GM23338 (cell line): ENCODE measurements at regions not wholly inside any gene's neighbourhood (a gene's known extent, or its start where the extent isn't known, plus 50 kb on each side); places are given as distances from the start of the nearest gene placed in this dataset.
"Not testable (repeated sequence)": the region's sequence is repeated elsewhere in the genome, so short reads cannot be mapped to it uniquely, and the experiment has no call there.

Source experiments
- ATAC-seq: fragments of 200-7000 bp; cut with Tn5 transposase; 3 replicates; pipeline ENCODE4 v1.9.1; 2020
- DNase-seq: peaks from one replicate; pipeline ENCODE4 v3.0.0-alpha.2; 2015; ENCODE audit warnings: low spot score
- H2AFZ ChIP-seq: fragments of 200-600 bp; sonication (generic); 2 replicates; pipeline ENCODE4 v1.8.0; 2016; ENCODE audit warnings: antibody characterized with exemption, mild to moderate bottlenecking, moderate library complexity
- H3F3A ChIP-seq: fragments of 200-600 bp; sonication (generic); replicated peaks from 2 replicates; pipeline ENCODE4 v1.8.0; 2017; ENCODE audit warnings: antibody characterized with exemption, mixed run types, low read depth
- H3K27ac ChIP-seq: fragments of 200-600 bp; sonication (generic); 2 replicates; pipeline ENCODE4 v1.6.1; 2016; ENCODE audit warnings: low read depth
- H3K27me3 ChIP-seq: fragments of 200-600 bp; sonication (generic); 2 replicates; pipeline ENCODE4 v1.8.0; 2016; ENCODE audit warnings: mild to moderate bottlenecking, mixed run types, moderate library complexity; ENCODE audit not compliant: insufficient read depth
- H3K36me3 ChIP-seq: fragments of 200-600 bp; sonication (generic); 2 replicates; pipeline ENCODE4 v1.8.0; 2016; ENCODE audit warnings: mild to moderate bottlenecking; ENCODE audit not compliant: insufficient read depth
- H3K4me1 ChIP-seq: fragments of 200-600 bp; sonication (generic); 2 replicates; pipeline ENCODE4 v1.8.0; 2016; ENCODE audit warnings: mild to moderate bottlenecking, moderate library complexity; ENCODE audit not compliant: insufficient read depth
- H3K4me2 ChIP-seq: fragments of 200-600 bp; sonication (generic); 2 replicates; pipeline ENCODE4 v1.7.1; 2017; ENCODE audit warnings: mixed run types
- H3K4me3 ChIP-seq: fragments of 200-600 bp; sonication (generic); 2 replicates; pipeline ENCODE4 v1.6.1; 2016; ENCODE audit warnings: mixed run types
- H3K79me2 ChIP-seq: fragments of 200-600 bp; sonication (generic); replicated peaks from 2 replicates; pipeline ENCODE4 v1.8.0; 2017; ENCODE audit warnings: mild to moderate bottlenecking; ENCODE audit not compliant: insufficient read depth
- H3K9me2 ChIP-seq: fragments of 200-600 bp; sonication (generic); 2 replicates; pipeline ENCODE4 v1.8.0; 2017; ENCODE audit not compliant: insufficient read depth
- H4K20me1 ChIP-seq: fragments of 200-600 bp; sonication (generic); replicated peaks from 2 replicates; pipeline ENCODE4 v1.8.0; 2017; ENCODE audit warnings: mild to moderate bottlenecking; ENCODE audit not compliant: insufficient read depth
- H3K27ac Mint-ChIP-seq: 2 replicates; pipeline ENCODE4 v1.8.0; 2020; ENCODE audit warnings: inconsistent platforms, mild to moderate bottlenecking, moderate library complexity, mixed read lengths
- H3K27me3 Mint-ChIP-seq: 3 replicates; pipeline ENCODE4 v1.8.0; 2022; ENCODE audit warnings: low read depth, mild to moderate bottlenecking, moderate library complexity, mixed read lengths, inconsistent platforms; ENCODE audit not compliant: insufficient read depth, poor library complexity
- H3K36me3 Mint-ChIP-seq: 3 replicates; pipeline ENCODE4 v1.8.0; 2021; ENCODE audit warnings: low read depth, mild to moderate bottlenecking, inconsistent platforms, moderate library complexity, mixed read lengths
- H3K4me1 Mint-ChIP-seq: 3 replicates; pipeline ENCODE4 v1.8.0; 2020; ENCODE audit warnings: mild to moderate bottlenecking, inconsistent platforms, mixed read lengths
- H3K4me3 Mint-ChIP-seq: 3 replicates; pipeline ENCODE4 v1.8.0; 2021; ENCODE audit warnings: moderate library complexity, mild to moderate bottlenecking, inconsistent platforms, mixed read lengths
- H3K9me3 Mint-ChIP-seq: 3 replicates; pipeline ENCODE4 v1.8.0; 2020; ENCODE audit warnings: moderate library complexity, mild to moderate bottlenecking, inconsistent platforms, mixed read lengths
- CREB1 ChIP-seq: fragments of 250-450 bp; sonication (Bioruptor Pico); IDR thresholded peaks from 2 replicates; pipeline ENCODE4 v1.5.0; 2020; ENCODE audit warnings: low read depth, mild to moderate bottlenecking, moderate library complexity
- ETS1 ChIP-seq: IDR thresholded peaks from 2 replicates; pipeline ENCODE4 v1.6.1; 2016; ENCODE audit warnings: antibody characterized with exemption
- EZH2 ChIP-seq: fragments of 200-600 bp; sonication (generic); IDR thresholded peaks from one replicate; pipeline ENCODE4 v1.8.0; 2017; ENCODE audit warnings: antibody characterized with exemption, mild to moderate bottlenecking, low read depth; ENCODE audit not compliant: unreplicated experiment
- EZH2phosphoT487 ChIP-seq: fragments of 200-600 bp; sonication (generic); IDR thresholded peaks from one replicate; pipeline ENCODE4 v1.8.1; 2018; ENCODE audit warnings: antibody characterized with exemption; ENCODE audit not compliant: unreplicated experiment
- NANOG ChIP-seq: IDR thresholded peaks from 2 replicates; pipeline ENCODE4 v1.6.1; 2016; ENCODE audit warnings: antibody characterized with exemption, borderline replicate concordance
- POLR2AphosphoS5 ChIP-seq: IDR thresholded peaks from 2 replicates; pipeline ENCODE4 v1.6.1; 2016; ENCODE audit warnings: antibody characterized with exemption, low read depth
- STAT1 ChIP-seq: IDR thresholded peaks from one replicate; pipeline ENCODE4 v1.6.1; 2016; ENCODE audit warnings: antibody characterized with exemption; ENCODE audit not compliant: unreplicated experiment
- ZNF114 ChIP-seq: fragments of 250-450 bp; sonication (Bioruptor Pico); IDR thresholded peaks from 2 replicates; pipeline ENCODE4 v1.5.0; 2020; ENCODE audit warnings: mild to moderate bottlenecking, moderate library complexity
- ZNF331 ChIP-seq: fragments of 250-450 bp; sonication (Bioruptor Pico); IDR thresholded peaks from 2 replicates; pipeline ENCODE4 v1.5.0; 2020; ENCODE audit warnings: low read depth, mild to moderate bottlenecking, moderate library complexity
- TF ChIP-seq, protein P1 (sequence below), 2 experiments: fragments of 200-600 bp in 1 of 2; sonication (generic) in 1 of 2; conservative IDR thresholded peaks; 2 replicates each; pipeline versions ENCODE4 v1.5.1 to v1.6.1; 2016 to 2017; ENCODE audit warnings: antibody characterized with exemption in 2 of 2, low read depth in 2 of 2, mild to moderate bottlenecking in 2 of 2, moderate library complexity in 1 of 2
- TF ChIP-seq, protein P2 (sequence below): fragments of 250-450 bp; sonication (Bioruptor Pico); IDR thresholded peaks from 2 replicates; pipeline ENCODE4 v1.5.0; 2020; ENCODE audit warnings: mild to moderate bottlenecking, moderate library complexity
- TF ChIP-seq, protein P3 (sequence below): IDR thresholded peaks from one replicate; pipeline ENCODE4 v1.6.1; 2018; ENCODE audit warnings: antibody characterized with exemption; ENCODE audit not compliant: unreplicated experiment

GRCh38 chr1:30518186-30518585, 205.2 kb downstream of the MATN1 start:
- Histone ChIP-seq H3K9me2 (peaks cover 14% of the 10 kb centered on the region), H3K27ac (no peak overlapping the region), H2AFZ (no peak overlapping the region), H4K20me1 (no peaks in the 10 kb centered on the region), H3K4me1 (no peaks in the 10 kb centered on the region), H3K4me3 (no peak overlapping the region), H3K27me3 (no peaks in the 10 kb centered on the region), H3K4me2 (no peak overlapping the region), H3K36me3 (no peaks in the 10 kb centered on the region), H3F3A (no peaks in the 10 kb centered on the region), H3K79me2 (no peaks in the 10 kb centered on the region)
- DNase-seq (no peak), ATAC-seq (no peak)
- H3K4me1 Mint-ChIP-seq: peaks cover 17% of the 10 kb centered on the region; the same call in 2 of the 3 replicates
- no peaks in the 10 kb centered on the region; the same call in 2 of the 3 replicates for H3K9me3 Mint-ChIP-seq
- TF ChIP-seq, protein P1, sequence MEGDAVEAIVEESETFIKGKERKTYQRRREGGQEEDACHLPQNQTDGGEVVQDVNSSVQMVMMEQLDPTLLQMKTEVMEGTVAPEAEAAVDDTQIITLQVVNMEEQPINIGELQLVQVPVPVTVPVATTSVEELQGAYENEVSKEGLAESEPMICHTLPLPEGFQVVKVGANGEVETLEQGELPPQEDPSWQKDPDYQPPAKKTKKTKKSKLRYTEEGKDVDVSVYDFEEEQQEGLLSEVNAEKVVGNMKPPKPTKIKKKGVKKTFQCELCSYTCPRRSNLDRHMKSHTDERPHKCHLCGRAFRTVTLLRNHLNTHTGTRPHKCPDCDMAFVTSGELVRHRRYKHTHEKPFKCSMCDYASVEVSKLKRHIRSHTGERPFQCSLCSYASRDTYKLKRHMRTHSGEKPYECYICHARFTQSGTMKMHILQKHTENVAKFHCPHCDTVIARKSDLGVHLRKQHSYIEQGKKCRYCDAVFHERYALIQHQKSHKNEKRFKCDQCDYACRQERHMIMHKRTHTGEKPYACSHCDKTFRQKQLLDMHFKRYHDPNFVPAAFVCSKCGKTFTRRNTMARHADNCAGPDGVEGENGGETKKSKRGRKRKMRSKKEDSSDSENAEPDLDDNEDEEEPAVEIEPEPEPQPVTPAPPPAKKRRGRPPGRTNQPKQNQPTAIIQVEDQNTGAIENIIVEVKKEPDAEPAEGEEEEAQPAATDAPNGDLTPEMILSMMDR (conservative IDR thresholded peaks at IDR 0.05; ENCODE audit: low read depth in 2 of 2): no peak
- TF ChIP-seq ZNF331 (no peak), ETS1 (no peak), CREB1 (no peak), ZNF114 (CRISPR knock-in tag) (no peak), EZH2 (no peak), EZH2phosphoT487 (no peak), STAT1 (no peak), NANOG (no peak), POLR2AphosphoS5 (no peak)
- TF ChIP-seq, protein P2, sequence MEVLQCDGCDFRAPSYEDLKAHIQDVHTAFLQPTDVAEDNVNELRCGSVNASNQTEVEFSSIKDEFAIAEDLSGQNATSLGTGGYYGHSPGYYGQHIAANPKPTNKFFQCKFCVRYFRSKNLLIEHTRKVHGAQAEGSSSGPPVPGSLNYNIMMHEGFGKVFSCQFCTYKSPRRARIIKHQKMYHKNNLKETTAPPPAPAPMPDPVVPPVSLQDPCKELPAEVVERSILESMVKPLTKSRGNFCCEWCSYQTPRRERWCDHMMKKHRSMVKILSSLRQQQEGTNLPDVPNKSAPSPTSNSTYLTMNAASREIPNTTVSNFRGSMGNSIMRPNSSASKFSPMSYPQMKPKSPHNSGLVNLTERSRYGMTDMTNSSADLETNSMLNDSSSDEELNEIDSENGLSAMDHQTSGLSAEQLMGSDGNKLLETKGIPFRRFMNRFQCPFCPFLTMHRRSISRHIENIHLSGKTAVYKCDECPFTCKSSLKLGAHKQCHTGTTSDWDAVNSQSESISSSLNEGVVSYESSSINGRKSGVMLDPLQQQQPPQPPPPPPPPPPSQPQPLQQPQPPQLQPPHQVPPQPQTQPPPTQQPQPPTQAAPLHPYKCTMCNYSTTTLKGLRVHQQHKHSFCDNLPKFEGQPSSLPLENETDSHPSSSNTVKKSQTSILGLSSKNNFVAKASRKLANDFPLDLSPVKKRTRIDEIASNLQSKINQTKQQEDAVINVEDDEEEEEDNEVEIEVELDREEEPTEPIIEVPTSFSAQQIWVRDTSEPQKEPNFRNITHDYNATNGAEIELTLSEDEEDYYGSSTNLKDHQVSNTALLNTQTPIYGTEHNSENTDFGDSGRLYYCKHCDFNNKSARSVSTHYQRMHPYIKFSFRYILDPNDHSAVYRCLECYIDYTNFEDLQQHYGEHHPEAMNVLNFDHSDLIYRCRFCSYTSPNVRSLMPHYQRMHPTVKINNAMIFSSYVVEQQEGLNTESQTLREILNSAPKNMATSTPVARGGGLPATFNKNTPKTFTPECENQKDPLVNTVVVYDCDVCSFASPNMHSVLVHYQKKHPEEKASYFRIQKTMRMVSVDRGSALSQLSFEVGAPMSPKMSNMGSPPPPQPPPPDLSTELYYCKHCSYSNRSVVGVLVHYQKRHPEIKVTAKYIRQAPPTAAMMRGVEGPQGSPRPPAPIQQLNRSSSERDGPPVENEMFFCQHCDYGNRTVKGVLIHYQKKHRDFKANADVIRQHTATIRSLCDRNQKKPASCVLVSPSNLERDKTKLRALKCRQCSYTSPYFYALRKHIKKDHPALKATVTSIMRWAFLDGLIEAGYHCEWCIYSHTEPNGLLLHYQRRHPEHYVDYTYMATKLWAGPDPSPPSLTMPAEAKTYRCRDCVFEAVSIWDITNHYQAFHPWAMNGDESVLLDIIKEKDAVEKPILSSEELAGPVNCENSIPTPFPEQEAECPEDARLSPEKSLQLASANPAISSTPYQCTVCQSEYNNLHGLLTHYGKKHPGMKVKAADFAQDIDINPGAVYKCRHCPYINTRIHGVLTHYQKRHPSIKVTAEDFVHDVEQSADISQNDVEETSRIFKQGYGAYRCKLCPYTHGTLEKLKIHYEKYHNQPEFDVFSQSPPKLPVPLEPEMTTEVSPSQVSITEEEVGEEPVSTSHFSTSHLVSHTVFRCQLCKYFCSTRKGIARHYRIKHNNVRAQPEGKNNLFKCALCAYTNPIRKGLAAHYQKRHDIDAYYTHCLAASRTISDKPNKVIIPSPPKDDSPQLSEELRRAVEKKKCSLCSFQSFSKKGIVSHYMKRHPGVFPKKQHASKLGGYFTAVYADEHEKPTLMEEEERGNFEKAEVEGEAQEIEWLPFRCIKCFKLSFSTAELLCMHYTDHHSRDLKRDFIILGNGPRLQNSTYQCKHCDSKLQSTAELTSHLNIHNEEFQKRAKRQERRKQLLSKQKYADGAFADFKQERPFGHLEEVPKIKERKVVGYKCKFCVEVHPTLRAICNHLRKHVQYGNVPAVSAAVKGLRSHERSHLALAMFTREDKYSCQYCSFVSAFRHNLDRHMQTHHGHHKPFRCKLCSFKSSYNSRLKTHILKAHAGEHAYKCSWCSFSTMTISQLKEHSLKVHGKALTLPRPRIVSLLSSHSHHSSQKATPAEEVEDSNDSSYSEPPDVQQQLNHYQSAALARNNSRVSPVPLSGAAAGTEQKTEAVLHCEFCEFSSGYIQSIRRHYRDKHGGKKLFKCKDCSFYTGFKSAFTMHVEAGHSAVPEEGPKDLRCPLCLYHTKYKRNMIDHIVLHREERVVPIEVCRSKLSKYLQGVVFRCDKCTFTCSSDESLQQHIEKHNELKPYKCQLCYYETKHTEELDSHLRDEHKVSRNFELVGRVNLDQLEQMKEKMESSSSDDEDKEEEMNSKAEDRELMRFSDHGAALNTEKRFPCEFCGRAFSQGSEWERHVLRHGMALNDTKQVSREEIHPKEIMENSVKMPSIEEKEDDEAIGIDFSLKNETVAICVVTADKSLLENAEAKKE (CRISPR knock-in tag): no peak
- TF ChIP-seq, protein P3, sequence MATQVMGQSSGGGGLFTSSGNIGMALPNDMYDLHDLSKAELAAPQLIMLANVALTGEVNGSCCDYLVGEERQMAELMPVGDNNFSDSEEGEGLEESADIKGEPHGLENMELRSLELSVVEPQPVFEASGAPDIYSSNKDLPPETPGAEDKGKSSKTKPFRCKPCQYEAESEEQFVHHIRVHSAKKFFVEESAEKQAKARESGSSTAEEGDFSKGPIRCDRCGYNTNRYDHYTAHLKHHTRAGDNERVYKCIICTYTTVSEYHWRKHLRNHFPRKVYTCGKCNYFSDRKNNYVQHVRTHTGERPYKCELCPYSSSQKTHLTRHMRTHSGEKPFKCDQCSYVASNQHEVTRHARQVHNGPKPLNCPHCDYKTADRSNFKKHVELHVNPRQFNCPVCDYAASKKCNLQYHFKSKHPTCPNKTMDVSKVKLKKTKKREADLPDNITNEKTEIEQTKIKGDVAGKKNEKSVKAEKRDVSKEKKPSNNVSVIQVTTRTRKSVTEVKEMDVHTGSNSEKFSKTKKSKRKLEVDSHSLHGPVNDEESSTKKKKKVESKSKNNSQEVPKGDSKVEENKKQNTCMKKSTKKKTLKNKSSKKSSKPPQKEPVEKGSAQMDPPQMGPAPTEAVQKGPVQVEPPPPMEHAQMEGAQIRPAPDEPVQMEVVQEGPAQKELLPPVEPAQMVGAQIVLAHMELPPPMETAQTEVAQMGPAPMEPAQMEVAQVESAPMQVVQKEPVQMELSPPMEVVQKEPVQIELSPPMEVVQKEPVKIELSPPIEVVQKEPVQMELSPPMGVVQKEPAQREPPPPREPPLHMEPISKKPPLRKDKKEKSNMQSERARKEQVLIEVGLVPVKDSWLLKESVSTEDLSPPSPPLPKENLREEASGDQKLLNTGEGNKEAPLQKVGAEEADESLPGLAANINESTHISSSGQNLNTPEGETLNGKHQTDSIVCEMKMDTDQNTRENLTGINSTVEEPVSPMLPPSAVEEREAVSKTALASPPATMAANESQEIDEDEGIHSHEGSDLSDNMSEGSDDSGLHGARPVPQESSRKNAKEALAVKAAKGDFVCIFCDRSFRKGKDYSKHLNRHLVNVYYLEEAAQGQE: no peak
- H3K27ac Mint-ChIP-seq: no peak overlapping the region
- peaks cover 2% of the 10 kb centered on the region for H3K27me3 Mint-ChIP-seq
- H3K4me3 Mint-ChIP-seq: no peak overlapping the region
- no peaks in the 10 kb centered on the region for H3K36me3 Mint-ChIP-seq

GRCh38 chr1:30517666-30518065, 205.7 kb downstream of the MATN1 start:
- H3K36me3 ChIP-seq, H3K27me3 ChIP-seq, ATAC-seq: not testable (repeated sequence)

More at GRCh38 chr1:30517666-30518065, 205.7 kb downstream of the MATN1 start:
- H3K36me3 Mint-ChIP-seq, DNase-seq, H3K27me3 Mint-ChIP-seq, H3F3A ChIP-seq, H3K9me3 Mint-ChIP-seq, H3K4me1 ChIP-seq, H3K27ac ChIP-seq, H3K4me2 ChIP-seq, H3K79me2 ChIP-seq, H3K27ac Mint-ChIP-seq, H3K4me3 Mint-ChIP-seq, H2AFZ ChIP-seq, H4K20me1 ChIP-seq, H3K4me3 ChIP-seq: not testable (repeated sequence)
- peaks cover 14% of the 10 kb centered on the region for H3K9me2 ChIP-seq
- peaks cover 18% of the 10 kb centered on the region for H3K4me1 Mint-ChIP-seq
